GM18868 (cell line): ENCODE measurements at regions not wholly inside any gene's neighbourhood (a gene's known extent, or its start where the extent isn't known, plus 50 kb on each side); places are given as distances from the start of the nearest gene placed in this dataset.
"Not testable (repeated sequence)": the region's sequence is repeated elsewhere in the genome, so short reads cannot be mapped to it uniquely, and the experiment has no call there.

Source experiments
- ATAC-seq: cut with Tn5 transposase; IDR thresholded peaks from one replicate; pipeline ENCODE4 v1.9.1; 2021; ENCODE audit warnings: mild to moderate bottlenecking, moderate library complexity; ENCODE audit not compliant: unreplicated experiment

- no peak for ATAC-seq
These were observed 178.9 kb downstream of the MMUT start for GRCh38 chr6:49284180-49284579.

DNA sequence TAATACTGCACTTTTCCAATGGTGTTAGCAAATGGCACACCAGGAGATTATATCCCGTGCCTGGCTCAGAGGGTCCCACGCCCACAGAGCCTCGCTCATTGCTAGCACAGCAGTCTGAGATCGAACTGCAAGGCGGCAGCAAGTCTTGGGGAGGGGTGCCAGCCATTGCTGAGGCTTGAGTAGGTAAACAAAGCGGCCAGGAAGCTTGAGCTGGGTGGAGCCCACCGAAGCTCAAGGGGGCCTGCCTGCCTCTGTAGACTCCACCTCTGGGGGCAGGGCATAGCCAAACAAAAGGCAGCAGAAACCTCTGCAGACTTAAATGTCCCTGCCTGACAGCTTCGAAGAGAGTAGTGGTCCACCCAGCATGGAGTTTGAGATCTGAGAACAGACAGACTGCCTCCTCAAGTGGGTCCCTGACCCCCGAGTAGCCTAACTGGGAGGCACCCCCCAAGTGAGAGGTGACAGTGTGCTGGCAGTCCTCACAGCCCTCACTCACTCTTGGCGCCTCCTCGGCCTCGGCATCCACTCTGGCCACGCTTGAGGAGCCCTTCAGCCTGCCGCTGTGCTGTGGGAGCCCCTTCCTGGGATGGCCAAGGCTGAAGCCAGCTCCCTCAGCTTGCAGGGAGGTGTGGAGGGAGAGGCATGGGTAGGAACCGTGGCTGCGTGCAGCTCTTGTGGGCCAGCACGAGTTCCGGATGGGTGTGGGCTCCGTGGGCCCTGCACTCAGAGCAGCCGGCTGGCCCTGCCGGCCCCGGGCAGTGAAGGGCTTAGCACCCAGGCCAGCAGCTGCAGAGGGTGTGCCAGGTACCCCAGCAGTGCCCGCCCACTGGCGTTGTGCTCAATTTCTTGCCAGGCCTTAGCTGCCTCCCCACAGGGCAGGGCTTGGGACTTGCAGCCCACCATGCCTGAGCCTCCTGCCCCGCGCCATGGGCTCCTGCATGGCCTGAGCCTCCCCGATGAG, 188.0 kb downstream of the MMUT start:
- ATAC-seq = not testable (repeated sequence)

GRCh38 chr6:49269190-49269589, 193.9 kb downstream of the MMUT start:
- no peak for ATAC-seq

DNA sequence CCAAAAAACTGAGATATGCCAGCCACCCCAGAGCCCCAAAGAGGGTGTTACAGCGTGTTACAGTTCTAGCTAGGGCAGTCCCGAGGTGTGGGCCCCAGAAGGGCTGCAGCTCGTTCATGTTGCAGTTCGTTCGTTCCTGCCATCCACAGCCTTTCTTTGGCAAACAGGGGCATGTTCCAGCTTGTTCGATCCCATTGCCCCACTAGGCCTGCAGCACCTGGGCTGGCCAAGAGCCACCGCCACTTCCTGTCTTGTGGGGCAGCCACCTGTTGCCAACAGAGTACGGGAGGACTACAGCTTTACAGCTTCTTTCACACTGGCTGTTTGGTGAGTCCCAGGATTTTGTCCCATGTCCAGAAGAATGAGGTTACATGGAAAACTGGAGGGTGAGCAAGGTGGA, 198.1 kb downstream of the MMUT start:
- ATAC-seq = no peak

DNA sequence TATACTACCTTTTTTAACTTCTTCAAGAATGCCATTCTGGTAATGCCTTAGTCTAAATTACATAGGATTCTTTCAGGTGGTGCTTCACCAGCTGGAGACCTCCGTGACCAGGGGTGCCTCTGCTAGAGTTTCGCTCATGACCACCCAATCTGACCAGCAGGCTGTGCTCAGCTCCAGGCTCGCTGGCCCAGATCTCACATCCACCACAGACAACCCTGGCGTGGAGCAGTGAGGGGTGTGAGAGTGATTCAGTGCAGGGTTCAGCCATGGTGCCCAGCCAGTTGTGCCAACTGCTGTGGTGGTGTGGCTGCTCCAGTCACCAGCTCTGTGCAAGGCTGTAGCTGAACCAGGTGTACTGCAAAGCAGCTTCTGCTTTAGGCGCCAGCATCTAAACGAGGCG, 198.6 kb downstream of the MMUT start:
- ATAC-seq = no peak

DNA sequence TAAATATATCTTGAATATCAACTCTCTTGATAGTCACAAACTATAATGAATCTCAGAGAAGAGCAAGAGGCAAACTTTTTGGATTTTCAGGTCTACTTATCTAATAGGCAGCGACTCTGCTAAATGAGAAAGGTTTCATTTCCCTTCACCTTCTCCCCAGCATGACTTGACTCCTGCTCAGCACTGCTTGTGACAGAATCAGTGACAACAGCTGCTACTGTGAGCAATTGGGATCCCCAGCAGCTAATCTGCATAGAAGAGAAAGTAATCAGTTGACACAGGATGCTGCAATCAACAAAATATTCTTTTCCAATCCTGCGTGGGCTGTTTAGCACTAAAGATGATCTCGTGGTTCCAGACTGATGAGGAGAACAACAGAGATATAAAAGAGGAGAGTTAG, 205.5 kb downstream of the MMUT start:
- ATAC-seq = no peak

GRCh38 chr6:49255335-49255734, 207.7 kb downstream of the MMUT start:
- ATAC-seq = no peak

- ATAC-seq = no peak
These were observed 210.2 kb downstream of the MMUT start for GRCh38 chr6:49252901-49253300.

DNA sequence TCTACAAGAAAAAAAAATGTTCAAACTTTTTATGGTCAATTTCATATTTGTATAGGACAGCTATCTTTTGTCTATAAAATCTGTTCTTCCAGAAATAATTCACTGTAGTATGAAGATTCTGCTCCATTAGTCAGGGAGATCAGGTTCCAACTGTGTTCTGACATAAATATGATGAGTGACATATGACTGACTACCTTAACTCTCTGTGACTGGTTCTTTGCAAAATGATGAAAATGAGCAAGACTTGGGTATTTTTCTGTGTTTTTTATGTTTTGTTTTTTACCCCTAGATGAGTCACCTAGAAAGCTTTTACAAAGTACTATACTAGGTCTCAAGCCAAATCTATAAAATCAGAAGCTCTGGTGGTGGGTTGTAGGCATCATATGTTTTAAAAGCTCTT, 229.6 kb downstream of the MMUT start:
- no peak for ATAC-seq

DNA sequence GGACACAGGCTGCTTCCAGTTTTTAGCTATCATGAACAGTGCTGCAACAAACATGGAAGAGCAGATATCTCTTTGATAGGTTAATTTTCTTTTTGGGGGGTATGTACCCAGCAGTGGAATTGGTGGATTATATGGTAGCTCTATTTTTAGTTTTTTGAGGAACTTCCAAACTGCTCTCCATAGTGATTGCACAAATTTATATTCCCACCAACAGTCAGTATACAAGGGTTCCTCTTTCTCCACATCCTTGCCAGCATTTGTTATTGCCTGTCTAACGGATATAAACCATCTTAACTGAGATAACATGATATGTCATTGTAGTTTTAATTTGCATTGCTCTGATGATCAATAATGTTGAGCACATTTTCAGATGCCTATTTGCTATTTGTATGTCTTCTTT, 237.6 kb downstream of the MMUT start:
- ATAC-seq = no peak

GRCh38 chr6:49220293-49220692, 242.8 kb downstream of the MMUT start:
- no peak for ATAC-seq

DNA sequence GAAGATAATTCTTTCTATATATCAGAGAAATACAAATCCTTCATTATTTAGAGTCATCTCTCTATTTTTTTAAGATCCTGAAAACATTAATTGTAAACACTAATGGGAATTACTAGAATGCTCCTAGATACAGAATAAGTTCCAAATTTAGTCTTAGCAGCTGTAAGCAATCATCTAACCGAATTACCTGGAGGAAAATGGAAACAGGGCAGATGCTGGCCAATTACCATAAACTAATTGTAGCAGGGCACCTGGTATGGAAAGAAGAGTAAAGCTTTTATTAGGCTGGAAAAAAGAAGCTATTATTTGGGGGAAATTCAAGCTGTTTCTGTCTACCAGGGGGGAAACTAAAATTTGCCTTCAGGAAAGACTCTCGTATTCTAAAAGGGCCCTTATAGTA, 257.5 kb downstream of the MMUT start:
- no peak for ATAC-seq

DNA sequence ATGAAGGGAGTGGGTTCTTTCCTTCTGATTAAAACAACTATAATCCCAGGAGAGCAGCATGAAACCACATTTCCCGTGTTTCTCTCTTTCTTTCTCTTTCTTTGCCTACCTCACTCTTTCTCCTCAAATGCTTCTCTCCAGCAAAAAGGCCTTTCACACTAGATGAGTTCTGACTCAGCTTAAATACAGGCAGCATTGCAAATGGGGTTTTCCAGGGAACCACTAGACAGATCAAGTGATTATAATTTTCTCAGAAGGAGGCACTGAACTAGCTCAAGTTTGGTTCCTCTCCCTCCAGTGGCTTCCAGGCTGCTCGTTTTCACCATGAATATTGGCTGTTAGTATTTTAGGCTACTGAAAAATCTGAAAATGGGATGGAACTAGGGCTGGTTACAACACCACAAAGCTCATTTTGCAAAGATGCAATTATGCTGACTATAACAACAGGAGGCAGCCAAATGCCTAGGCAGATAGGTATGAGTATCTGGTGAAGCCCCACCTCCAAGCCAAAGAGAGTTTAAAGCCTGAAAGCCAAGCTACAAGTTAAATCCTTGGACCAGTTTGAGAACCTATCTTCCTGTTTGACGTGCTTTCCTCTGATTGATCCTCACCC, 260.0 kb downstream of the MMUT start:
- peak; percentile 70 for ATAC-seq

GRCh38 chr6:49198015-49198414, 265.0 kb downstream of the MMUT start:
- ATAC-seq = no peak

DNA sequence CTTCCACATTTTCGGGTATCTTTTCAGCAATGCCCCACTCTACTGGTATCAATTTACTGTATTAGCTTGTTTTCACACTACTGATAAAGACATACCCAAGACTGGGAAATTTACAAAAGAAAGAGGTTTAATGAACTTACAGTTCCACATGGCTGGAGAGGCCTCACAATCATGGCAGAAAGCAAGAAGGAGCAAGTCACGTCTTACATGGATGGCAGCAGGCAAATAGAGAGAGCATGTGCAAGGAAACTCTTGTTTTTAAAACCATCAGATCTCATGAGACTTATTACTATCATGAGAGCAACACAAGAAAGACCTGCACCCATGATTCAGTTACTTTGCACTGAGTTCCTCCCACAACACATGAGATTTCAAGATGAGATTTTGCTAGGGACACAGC, 300.7 kb downstream of the MMUT start:
- ATAC-seq = not testable (repeated sequence)

DNA sequence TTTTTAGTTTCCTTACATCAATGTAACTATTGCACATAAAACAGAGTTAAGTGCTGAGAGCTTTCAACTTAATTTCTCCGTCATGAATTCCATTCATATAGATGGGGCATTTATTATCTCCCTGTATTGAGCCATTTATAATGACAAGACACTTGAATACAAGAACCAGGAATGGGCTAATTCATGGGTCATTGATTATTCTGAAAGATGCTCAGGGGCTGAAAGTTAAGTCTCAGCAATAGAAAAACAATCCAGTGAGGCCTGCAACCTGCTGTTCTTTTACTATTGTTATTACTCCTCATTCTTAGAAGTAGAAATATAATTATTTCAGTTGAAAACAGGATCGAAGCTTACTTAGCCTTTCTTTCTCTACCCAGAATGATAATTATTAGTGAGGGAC, 307.7 kb downstream of the MMUT start:
- no peak for ATAC-seq

DNA sequence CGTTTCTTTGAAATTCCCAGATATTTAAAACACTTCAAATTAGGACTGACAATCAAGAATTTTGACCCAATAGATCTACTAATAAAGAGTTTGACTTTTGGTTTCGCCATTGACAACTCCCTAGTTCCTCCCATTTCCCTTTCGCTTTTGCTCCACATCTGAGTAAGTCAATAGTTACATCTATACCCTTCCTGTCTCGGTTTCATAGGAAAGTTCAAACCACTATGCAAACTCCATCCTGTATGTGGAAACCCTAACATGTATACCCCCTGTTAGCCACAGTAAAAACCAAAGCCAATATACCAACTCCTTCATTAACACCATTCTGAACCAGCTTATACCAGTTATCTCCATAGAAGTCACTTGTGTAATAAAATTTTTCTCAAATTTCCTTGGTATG, 311.1 kb downstream of the MMUT start:
- ATAC-seq = no peak

DNA sequence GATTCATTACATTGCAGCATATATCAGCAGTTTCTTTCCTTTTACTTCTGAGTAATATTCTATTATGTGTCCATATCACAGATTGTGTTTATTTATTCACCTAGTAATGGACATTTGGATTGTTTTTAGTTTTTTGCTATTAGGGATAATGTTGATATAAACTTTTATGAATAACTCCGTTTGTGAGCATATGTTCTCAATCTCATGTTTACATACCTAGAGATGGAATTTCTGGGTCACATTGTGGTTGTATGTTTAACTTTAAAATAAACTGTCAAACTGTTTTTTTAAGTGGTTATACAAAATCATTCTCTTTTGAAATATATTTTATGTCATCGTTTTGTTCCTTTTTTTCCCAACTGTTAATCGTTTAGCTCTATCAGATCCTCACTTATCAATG, 311.6 kb downstream of the MMUT start:
- no peak for ATAC-seq

GRCh38 chr6:49151033-49151432, 312.0 kb downstream of the MMUT start:
- no peak for ATAC-seq

- no peak for ATAC-seq
These were observed 317.8 kb downstream of the MMUT start for GRCh38 chr6:49145280-49145679.

DNA sequence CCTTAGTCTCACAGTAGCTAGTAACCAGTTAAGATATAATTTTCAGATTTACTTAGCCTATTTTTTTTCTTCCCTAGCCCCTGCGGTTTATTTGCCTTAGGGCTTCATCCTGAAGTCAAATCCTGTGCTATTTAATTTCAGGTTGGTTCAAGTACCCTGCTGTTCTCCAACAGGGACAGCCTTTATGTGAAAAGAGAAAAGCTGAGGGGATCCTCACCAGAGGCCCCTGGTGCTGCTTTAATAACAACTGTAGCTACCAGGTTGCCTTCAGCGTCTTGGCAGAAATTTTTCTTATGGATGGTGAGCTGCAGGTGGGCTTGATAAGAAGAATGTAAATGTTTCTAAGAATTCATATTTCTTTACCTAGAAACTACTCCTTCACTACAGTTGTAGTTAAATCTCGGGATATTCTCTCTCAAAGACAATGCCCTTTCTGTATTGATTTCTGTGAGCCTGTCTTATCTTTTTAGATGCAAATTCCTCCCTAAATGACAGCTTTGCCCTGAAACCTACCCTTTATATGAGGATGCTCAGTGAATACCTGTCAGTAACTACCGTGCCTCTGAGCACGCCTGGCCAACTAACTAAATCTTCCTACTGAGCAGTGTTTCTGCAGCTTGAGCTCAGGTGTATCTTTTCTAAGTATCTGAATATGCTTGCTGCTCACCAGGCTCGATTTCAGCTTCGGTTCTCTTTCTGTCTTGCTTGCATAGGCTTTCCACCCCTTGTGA, 320.5 kb downstream of the MMUT start:
- ATAC-seq = no peak

DNA sequence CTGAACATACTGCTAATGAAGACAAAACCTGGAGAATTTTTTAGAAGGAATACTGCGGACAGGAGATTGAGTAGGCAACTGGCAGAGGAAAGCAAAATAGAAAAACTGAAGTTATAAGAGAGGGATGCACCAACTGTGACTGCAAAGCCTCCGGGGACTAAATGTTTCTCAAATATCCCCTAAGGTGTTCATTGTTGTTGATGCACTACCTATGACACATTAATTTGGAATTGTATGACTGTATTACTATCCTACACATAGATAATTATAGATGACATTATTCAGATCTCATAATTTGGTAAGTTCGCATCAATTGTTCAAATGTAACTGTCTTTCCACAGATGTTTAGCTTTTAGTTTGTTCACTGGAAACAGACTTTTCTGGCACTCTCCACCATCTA, 341.1 kb downstream of the MMUT start:
- ATAC-seq = no peak
